Suprapubic skin (tissue), 4 donors: ENCODE measurements at regions not wholly inside any gene's neighbourhood (a gene's known extent, or its start where the extent isn't known, plus 50 kb on each side); places are given as distances from the start of the nearest gene placed in this dataset.

Experiments used
- DNase-seq, 2 donors: peaks; one replicate each; pipeline ENCODE4 v3.0.0-alpha.2; 2019; ENCODE audit warnings: low spot score in 2 of 2
- H3K27ac ChIP-seq: fragments of 200-600 bp; sonication (generic); one replicate; pipeline ENCODE4 v1.5.1; 2019
- H3K27me3 ChIP-seq: fragments of 200-600 bp; sonication (generic); one replicate; pipeline ENCODE4 v1.5.1; 2019
- H3K36me3 ChIP-seq: fragments of 200-600 bp; sonication (generic); one replicate; pipeline ENCODE4 v1.5.1; 2019
- H3K4me1 ChIP-seq: fragments of 200-600 bp; sonication (generic); one replicate; pipeline ENCODE4 v1.5.1; 2019
- H3K4me3 ChIP-seq: fragments of 200-600 bp; sonication (generic); one replicate; pipeline ENCODE4 v1.5.1; 2019; ENCODE audit warnings: mild to moderate bottlenecking
- H3K9me3 ChIP-seq: fragments of 200-600 bp; sonication (generic); one replicate; pipeline ENCODE4 v1.5.1; 2019
- CTCF ChIP-seq, 2 donors: fragments of 200-600 bp in 1 of 2; fragments of 450-650 bp in 1 of 2; sonication (generic) in 1 of 2; IDR thresholded peaks; one replicate each; pipeline ENCODE4 v1.5.1; 2016 to 2019; ENCODE audit warnings: antibody characterized with exemption in 2 of 2, mild to moderate bottlenecking in 1 of 2, moderate library complexity in 1 of 2
- EP300 ChIP-seq: sonication (generic); formaldehyde crosslinking; IDR thresholded peaks from one replicate; pipeline ENCODE4 v1.6.1; 2017; ENCODE audit warnings: antibody characterized with exemption
- POLR2A ChIP-seq, 2 donors: fragments of 450-650 bp; IDR thresholded peaks; one replicate each; pipeline ENCODE4 v1.6.1; 2017; ENCODE audit warnings: antibody characterized with exemption in 2 of 2, mild to moderate bottlenecking in 2 of 2, moderate library complexity in 2 of 2
- POLR2AphosphoS5 ChIP-seq, 3 donors: sonication (generic); formaldehyde crosslinking; IDR thresholded peaks; one replicate each; pipeline ENCODE4 v1.6.1; 2017; ENCODE audit warnings: antibody characterized with exemption in 3 of 3
- WGBS: methylation state at CpG from one replicate; pipeline ENCODE4 v1.1.5; 2018; 5-methylcytosine and 5-hydroxymethylcytosine counted together

GRCh38 chr4:26227601-26228229 lies 93.1 kb upstream of the RBPJ start:
- H3K27ac ChIP-seq, result no peak overlapping the region
- 89% methylated on average over 15 of the region's 15 CpGs for WGBS
- no peaks in the 10 kb centered on the region for H3K4me1 ChIP-seq
- no peak for DNase-seq
- no peak overlapping the region for H3K4me3 ChIP-seq
- no peak for TF ChIP-seq EP300
- no peak for TF ChIP-seq POLR2AphosphoS5 (IDR thresholded peaks at IDR 0.05)
- TF ChIP-seq CTCF (IDR thresholded peaks at IDR 0.05), result no peak
- no peak for TF ChIP-seq POLR2A (IDR thresholded peaks at IDR 0.05)
- no peaks in the 10 kb centered on the region for H3K36me3 ChIP-seq
- H3K9me3 ChIP-seq, result no peaks in the 10 kb centered on the region
- H3K27me3 ChIP-seq, result no peaks in the 10 kb centered on the region

- no peak for DNase-seq
- H3K4me3 ChIP-seq, result no peak overlapping the region
- H3K27ac ChIP-seq, result no peak overlapping the region
- no peaks in the 10 kb centered on the region for H3K4me1 ChIP-seq
- no peak for TF ChIP-seq POLR2A (IDR thresholded peaks at IDR 0.05)
- TF ChIP-seq CTCF (IDR thresholded peaks at IDR 0.05), result no peak
- TF ChIP-seq POLR2AphosphoS5 (IDR thresholded peaks at IDR 0.05), result no peak
- H3K27me3 ChIP-seq, result no peaks in the 10 kb centered on the region
- no peaks in the 10 kb centered on the region for H3K9me3 ChIP-seq
- 90% methylated on average over 2 of the region's 2 CpGs for WGBS
- no peaks in the 10 kb centered on the region for H3K36me3 ChIP-seq
Measured at GRCh38 chr4:26228883-26229282, 91.9 kb upstream of the RBPJ start.

- TF ChIP-seq EP300 (no peak), POLR2A (IDR thresholded peaks at IDR 0.05) (no peak), POLR2AphosphoS5 (IDR thresholded peaks at IDR 0.05) (no peak), CTCF (IDR thresholded peaks at IDR 0.05) (no peak)
- no peak overlapping the region for H3K4me3 ChIP-seq
- no peaks in the 10 kb centered on the region for H3K9me3 ChIP-seq
- peaks cover 4% of the 10 kb centered on the region for H3K4me1 ChIP-seq
- no peaks in the 10 kb centered on the region for H3K36me3 ChIP-seq
- 77% methylated on average over 4 of the region's 4 CpGs for whole genome bisulfite sequencing
- no peaks in the 10 kb centered on the region for H3K27me3 ChIP-seq
- DNase-seq, result no peak
- H3K27ac ChIP-seq, result no peak overlapping the region
Measured at GRCh38 chr4:26229974-26230373, 90.8 kb upstream of the RBPJ start.

GRCh38 chr4:26233350-26233749 lies 87.5 kb upstream of the RBPJ start:
- TF ChIP-seq POLR2A (IDR thresholded peaks at IDR 0.05), result no peak
- TF ChIP-seq POLR2AphosphoS5 (IDR thresholded peaks at IDR 0.05), result no peak
- TF ChIP-seq CTCF (IDR thresholded peaks at IDR 0.05), result no peak
- no peak for TF ChIP-seq EP300
- H3K4me3 ChIP-seq, result no peak overlapping the region
- H3K36me3 ChIP-seq, result no peaks in the 10 kb centered on the region
- H3K27me3 ChIP-seq, result no peaks in the 10 kb centered on the region
- no peak overlapping the region for H3K27ac ChIP-seq
- H3K9me3 ChIP-seq, result no peaks in the 10 kb centered on the region
- H3K4me1 ChIP-seq, result peaks cover 12% of the 10 kb centered on the region
- 78% methylated on average over 5 of the region's 5 CpGs for WGBS
- DNase-seq, result no peak

GRCh38 chr4:26235500-26235899 lies 85.3 kb upstream of the RBPJ start:
- H3K4me3 ChIP-seq, result no peak overlapping the region
- no peaks in the 10 kb centered on the region for H3K36me3 ChIP-seq
- no peaks in the 10 kb centered on the region for H3K27me3 ChIP-seq
- DNase-seq, result peak in 1 of 2 donors; percentile 86
- H3K4me1 ChIP-seq, result peaks cover 24% of the 10 kb centered on the region
- H3K9me3 ChIP-seq, result no peaks in the 10 kb centered on the region
- TF ChIP-seq EP300 (no peak), POLR2AphosphoS5 (IDR thresholded peaks at IDR 0.05) (peak in 1 of 3 donors; percentile 26)
- H3K27ac ChIP-seq, result no peak overlapping the region

- WGBS, result 79% methylated on average over 5 of the region's 5 CpGs
- Histone ChIP-seq H3K9me3 (no peaks in the 10 kb centered on the region), H3K27me3 (no peaks in the 10 kb centered on the region), H3K4me1 (peaks cover 24% of the 10 kb centered on the region), H3K4me3 (no peak overlapping the region), H3K27ac (no peak overlapping the region), H3K36me3 (no peaks in the 10 kb centered on the region)
- DNase-seq, result no peak
- no peak for TF ChIP-seq CTCF (IDR thresholded peaks at IDR 0.05)
- no peak for TF ChIP-seq EP300
- TF ChIP-seq POLR2AphosphoS5 (IDR thresholded peaks at IDR 0.05), result no peak
- TF ChIP-seq POLR2A (IDR thresholded peaks at IDR 0.05), result no peak
Measured at GRCh38 chr4:26237916-26238315, 82.9 kb upstream of the RBPJ start.
